Esophagus mucosa (tissue), 1 donor: ENCODE measurements at regions not wholly inside any gene's neighbourhood (a gene's known extent, or its start where the extent isn't known, plus 50 kb on each side); places are given as distances from the start of the nearest gene placed in this dataset.

Experiments used
- ATAC-seq: fragments of 200-7000 bp; cut with Tn5 transposase; one replicate; pipeline ENCODE4 v1.9.1; 2020
- donor health status: DM: yes; HTN: yes; CAD: no.

GRCh38 chr10:50936335-50936734 lies 50.9 kb upstream of the A1CF start:
- ATAC-seq: no peak

DNA sequence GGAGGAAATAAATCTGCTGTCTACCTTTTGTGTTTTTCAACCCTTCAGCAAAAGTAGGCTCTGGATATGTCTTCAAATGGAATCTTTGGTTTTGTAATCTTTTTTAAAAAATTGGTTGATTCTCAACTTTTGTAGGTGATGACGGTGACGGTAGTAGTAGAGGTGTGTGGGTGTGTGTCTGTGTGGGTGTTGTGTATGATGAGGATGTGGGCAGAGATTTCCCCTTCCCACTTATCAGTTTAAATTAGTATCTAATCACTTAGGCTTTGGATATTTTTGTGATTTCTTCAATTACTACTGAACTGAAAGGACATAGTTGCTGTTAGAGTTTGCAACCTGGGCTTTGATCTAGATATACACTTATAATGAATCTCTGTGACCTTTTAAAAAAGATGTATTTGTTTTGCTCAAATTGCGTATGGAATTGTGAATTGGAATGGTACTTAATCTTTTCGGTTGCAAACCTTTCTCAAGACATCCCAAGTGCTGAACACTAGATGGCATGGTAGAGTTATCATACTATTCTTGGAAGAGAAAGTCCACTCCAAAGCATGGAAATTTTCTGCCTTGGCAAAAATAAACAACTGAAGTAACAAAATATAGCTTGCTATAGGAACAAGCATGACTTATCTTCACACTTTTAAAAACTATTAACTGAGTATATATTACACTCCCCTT lies 51.9 kb upstream of the A1CF start:
- no peak for ATAC-seq

- ATAC-seq: no peak
Observed at GRCh38 chr10:50941629-50942028, 56.2 kb upstream of the A1CF start.

DNA sequence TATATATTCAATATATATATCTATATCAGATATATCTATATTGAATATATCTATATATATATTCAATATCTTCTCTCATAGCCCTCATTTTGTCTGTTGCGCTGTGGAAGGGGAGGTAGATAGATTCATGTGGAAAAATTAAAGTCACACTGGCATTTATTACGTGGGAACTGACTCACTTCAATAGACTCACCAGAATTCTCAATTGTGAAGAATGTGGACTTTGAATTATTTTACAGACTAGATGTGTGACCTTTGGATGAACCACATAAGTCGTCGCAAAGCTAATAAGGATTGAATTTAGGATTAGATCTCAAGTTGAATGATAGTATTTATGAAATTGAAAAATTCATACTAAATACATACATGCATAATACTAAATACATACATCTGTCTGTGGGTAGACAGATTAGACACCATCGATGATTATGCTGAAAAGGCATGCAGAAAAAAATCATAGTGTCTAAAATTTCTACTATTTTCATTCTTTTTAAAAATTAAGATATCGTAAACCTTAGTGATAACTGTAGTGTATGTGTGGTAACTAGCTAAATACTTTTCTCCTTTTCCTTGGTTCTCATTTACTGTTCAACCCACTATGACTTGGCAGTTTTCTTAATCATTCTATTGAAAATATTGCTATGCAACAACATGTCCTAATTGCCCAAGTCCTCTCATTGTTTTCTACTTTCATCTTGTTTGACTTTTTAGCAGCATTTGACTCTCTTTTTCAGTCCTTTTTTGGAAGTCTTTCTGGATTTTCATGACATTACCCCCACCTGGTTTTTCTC lies 61.8 kb upstream of the A1CF start:
- ATAC-seq: no peak

- ATAC-seq: no peak
Observed at GRCh38 chr10:50951365-50951764, 65.9 kb upstream of the A1CF start.

DNA sequence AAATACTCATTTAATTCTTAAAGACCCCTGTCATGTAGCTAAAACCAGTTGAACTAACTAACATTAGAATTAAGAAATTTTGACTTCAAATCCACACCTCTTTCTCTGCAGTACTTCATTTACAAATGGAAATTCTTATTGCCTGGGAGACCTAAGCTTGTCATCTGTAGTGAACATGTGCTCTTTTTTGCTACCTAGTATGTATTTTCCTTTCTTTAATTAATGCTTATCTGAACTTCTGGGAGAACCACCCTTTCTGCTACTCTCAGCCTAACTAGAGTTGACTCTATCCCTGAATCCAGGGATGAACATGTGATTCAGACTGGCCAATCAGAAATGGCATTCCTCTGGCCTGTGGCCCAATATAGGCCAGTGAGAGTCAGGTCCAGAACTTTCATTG lies 75.9 kb upstream of the A1CF start:
- no peak for ATAC-seq

DNA sequence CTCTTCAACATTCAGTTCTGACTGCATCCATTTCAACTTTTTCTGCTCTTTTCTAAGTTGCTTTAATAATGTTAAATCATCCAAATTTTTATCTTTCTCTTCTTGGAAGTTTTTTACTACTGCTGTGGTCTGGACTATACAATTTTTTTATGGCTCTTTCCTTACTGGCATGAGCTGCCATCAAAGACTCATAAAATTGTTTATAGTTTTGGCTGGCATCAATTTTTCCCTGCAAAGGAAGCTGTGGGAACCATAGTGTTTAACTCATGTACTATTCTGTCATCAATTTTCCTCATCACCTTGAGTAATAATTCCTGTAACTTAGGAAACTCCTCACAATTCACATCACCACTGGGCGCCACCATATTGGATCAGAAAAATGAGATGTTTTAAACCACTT lies 77.6 kb upstream of the A1CF start:
- ATAC-seq: no peak

- ATAC-seq: no peak
Observed at GRCh38 chr10:50968386-50969091, 83.1 kb upstream of the A1CF start.

DNA sequence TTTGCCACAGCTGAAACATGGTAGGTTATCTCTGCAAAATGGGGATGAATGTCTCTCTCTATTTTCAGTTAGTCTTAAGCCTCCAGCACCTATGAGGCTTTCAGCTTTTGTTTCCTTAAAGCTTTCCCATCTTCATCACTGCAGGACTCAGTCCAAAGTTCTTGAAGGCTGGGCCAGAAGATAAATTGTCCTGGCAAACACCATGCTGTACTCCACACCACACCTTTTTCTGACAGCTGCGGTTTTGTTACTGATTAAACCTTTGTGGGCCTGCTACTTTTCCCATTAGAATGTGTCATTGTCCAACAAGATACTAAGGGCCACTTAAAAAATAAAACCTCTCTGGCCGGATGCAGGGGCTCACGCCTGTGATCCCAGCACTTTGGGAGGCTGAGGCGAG lies 87.2 kb upstream of the A1CF start:
- no peak for ATAC-seq

GRCh38 chr10:50981385-50981784 lies 92.9 kb upstream of the PRKG1 start:
- ATAC-seq: no peak

DNA sequence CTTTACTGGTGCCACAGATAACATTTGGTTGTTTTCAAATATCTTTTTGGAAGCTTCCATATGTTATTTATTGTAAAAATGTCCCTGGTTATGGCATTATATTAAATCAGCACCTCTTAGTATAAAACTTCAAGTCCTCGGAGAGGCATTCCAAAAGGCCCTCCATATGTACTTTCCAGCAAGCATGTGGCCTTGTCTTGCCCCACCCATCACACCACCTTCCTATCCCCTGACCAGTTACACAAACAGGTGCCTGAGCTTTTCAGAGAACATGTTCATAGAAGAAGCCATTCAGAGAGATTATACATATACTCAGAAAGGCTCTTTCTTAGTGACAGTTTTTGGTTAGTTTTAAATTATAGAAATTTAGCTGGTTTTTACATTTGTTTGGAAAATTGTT lies 92.4 kb upstream of the PRKG1 start:
- no peak for ATAC-seq

- ATAC-seq: no peak
Observed at GRCh38 chr10:50982989-50983388, 91.3 kb upstream of the PRKG1 start.

GRCh38 chr10:50987934-50988333 lies 86.4 kb upstream of the PRKG1 start:
- no peak for ATAC-seq

DNA sequence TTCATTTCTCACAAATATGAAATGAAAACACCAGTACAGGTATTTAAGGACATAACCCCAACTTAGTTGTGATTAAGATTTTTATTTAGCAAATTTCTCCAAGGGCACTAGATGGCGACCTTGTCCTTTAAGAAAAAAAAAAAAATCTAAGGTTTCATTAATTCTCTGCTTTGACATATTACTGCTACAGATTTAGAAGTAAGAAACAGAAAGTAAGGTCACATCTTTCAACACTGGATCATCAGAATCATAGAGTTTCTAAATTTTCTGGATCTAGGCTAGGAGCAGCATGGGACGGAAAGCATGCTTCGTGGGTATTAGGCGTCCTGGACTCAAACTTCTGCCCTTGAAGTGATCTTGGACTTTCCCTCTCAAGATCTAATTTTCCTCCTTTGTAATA lies 85.5 kb upstream of the PRKG1 start:
- ATAC-seq: no peak

GRCh38 chr10:50990568-50991455 lies 83.5 kb upstream of the PRKG1 start:
- no peak for ATAC-seq

GRCh38 chr10:50991456-50992355 lies 82.6 kb upstream of the PRKG1 start:
- ATAC-seq: peak; percentile 22

GRCh38 chr10:50992356-50992901 lies 81.9 kb upstream of the PRKG1 start:
- no peak for ATAC-seq

DNA sequence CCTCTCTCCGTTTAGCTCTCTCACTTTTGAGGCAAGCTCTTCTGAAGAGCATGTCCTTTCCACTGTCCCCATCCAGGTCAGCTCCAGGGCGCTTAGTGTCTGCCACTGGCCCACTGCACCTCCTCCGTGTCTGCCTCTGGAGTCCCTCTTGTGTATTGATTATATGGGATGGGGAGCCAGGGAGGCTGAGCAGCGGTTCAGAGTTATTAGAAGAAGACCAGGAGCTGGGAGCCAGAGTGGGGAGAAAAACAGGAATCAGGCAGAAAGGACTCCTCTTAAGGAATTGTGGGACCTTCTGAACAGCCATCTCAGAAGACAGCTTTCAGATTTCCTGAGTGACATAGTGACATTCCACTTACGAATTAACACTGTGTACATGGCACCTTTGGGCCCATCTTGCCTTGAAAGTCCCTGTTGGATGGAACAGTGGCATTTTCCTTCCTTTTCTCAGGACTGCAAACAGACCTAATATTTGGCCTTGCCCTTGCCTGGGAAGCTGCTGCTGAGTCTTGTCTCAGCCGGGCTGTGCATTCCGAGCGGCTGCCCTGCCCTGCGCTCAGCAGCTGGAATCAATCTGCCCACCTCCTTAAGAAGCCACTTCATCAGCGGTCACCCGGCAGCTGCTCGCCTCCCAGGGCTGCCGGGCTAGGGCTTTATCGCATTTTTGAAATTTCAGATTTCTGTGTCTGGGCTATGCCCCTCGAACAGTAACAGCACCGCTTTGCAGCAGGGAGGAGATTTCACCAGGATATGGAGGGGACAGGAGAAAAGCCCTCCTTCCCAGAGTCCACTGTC lies 81.1 kb upstream of the PRKG1 start:
- no peak for ATAC-seq

GRCh38 chr10:50993771-50994251 lies 80.5 kb upstream of the PRKG1 start:
- ATAC-seq: no peak

DNA sequence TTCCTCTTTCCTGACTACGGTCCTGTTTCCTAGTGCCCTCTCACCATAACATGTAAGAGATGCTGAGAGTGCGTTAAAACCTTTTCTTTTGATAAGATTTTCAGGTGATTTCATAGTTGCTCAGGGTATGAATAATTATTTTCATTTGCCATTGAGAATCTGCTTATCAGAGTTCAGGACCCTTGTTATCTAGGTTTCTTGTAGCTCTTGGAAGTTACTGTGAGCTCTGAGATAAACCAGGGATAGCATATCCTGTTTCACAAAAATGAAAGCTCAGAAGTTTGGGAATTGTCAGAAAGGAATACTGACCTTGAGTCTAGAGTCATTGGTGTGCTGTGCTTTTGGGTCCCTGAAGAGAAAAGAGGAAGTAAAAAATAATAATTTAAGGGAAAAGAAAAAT lies 76.8 kb upstream of the PRKG1 start:
- no peak for ATAC-seq
